Keratinocyte (primary cell): ENCODE measurements at regions not wholly inside any gene's neighbourhood (a gene's known extent, or its start where the extent isn't known, plus 50 kb on each side); places are given as distances from the start of the nearest gene placed in this dataset.

Experiments
- EZH2 ChIP-seq: IDR thresholded peaks from one replicate; pipeline ENCODE4 v1.6.1; 2012; ENCODE audit warnings: inconsistent platforms, mild to moderate bottlenecking, low read length, moderate library complexity
- TF ChIP-seq, protein P1 (sequence below), 3 experiments: IDR thresholded peaks in 1 of 3; conservative IDR thresholded peaks in 1 of 3; optimal IDR thresholded peaks in 1 of 3; 2 replicates in 2 of 3; 3 replicates in 1 of 3; pipeline versions ENCODE3 to v1.5.1; 2011; ENCODE audit warnings: low read length in 3 of 3, mild to moderate bottlenecking in 3 of 3, moderate library complexity in 2 of 3, control low read depth in 1 of 3, inconsistent platforms in 1 of 3; ENCODE audit not compliant: insufficient read depth in 2 of 3; ENCODE audit errors: extremely low read depth in 1 of 3

DNA sequence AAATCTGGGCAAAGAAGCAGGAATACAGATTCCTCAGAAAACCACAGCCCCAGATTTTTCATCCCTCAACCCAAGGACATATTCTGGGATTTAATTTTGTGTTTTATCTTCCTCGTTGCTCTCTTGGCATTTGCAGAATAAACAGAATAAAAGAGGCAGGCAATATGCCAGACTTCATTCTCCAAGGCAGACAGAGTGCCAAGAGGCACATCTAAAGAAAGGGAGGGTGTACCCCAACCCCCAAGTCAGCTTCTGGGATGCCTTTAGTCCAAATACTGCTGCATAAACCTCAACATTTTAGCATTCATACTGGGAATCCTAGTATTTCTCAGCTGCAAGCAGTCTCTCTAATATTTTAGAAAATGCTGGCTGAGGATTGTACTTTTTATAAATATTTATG, 629.2 kb downstream of the KLHL13 start:
- no peak for TF ChIP-seq EZH2
- TF ChIP-seq, protein P1, sequence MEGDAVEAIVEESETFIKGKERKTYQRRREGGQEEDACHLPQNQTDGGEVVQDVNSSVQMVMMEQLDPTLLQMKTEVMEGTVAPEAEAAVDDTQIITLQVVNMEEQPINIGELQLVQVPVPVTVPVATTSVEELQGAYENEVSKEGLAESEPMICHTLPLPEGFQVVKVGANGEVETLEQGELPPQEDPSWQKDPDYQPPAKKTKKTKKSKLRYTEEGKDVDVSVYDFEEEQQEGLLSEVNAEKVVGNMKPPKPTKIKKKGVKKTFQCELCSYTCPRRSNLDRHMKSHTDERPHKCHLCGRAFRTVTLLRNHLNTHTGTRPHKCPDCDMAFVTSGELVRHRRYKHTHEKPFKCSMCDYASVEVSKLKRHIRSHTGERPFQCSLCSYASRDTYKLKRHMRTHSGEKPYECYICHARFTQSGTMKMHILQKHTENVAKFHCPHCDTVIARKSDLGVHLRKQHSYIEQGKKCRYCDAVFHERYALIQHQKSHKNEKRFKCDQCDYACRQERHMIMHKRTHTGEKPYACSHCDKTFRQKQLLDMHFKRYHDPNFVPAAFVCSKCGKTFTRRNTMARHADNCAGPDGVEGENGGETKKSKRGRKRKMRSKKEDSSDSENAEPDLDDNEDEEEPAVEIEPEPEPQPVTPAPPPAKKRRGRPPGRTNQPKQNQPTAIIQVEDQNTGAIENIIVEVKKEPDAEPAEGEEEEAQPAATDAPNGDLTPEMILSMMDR (optimal IDR thresholded peaks at IDR 0.05 in 1 of 3, IDR thresholded peaks at IDR 0.05 in 1 of 3, conservative IDR thresholded peaks at IDR 0.05 in 1 of 3; ENCODE audit: extremely low read depth in 1 of 3, insufficient read depth in 2 of 3, low read length in 3 of 3), result no peak
